HG03045 (cell line): ENCODE measurements at regions not wholly inside any gene's neighbourhood (a gene's known extent, or its start where the extent isn't known, plus 50 kb on each side); places are given as distances from the start of the nearest gene placed in this dataset.
"Not testable (repeated sequence)": the region's sequence is repeated elsewhere in the genome, so short reads cannot be mapped to it uniquely, and the experiment has no call there.

ENCODE experiments used
- ATAC-seq: cut with Tn5 transposase; IDR thresholded peaks from one replicate; pipeline ENCODE4 v1.9.1; 2021; ENCODE audit warnings: mild to moderate bottlenecking, moderate library complexity; ENCODE audit not compliant: unreplicated experiment

DNA sequence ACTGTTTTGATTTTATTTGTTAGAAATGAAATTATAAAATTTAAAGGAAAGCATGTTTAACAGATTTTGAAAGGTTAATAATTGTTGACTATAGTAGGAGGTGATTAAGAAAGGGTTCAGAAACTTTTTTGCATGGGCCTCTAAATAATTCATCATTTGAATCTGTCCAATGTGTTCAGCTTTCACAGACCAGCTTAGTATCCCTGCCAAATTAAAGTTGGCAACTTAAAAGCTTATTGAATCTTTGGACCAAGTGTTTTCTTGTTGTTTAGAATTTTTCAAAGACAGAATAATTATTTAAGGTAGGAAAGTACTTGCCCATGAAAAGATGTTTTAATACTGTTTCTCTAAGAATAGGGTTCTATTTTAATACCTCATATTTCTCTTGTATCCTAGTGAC lies 466.0 kb downstream of the GJA1 start:
- ATAC-seq, result no peak

DNA sequence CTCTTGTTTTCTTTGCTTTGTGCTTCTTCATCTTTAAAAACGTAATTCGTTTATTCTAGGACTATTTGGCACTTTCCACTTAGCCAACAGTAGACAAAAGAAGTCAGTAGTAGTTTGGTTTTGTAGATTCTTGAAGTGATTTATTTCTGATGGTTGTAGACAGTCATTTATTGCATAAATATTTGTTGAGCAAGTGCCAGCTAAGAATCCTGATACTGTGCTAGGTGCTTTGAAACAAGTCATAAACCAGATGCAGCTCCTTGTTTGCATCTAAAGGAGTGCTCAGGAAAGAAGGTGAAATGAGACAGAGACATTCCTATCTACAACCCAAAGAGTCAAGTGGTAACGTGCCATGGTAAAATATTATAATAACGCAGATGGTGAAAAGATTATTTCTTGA lies 469.1 kb downstream of the GJA1 start:
- no peak for ATAC-seq

DNA sequence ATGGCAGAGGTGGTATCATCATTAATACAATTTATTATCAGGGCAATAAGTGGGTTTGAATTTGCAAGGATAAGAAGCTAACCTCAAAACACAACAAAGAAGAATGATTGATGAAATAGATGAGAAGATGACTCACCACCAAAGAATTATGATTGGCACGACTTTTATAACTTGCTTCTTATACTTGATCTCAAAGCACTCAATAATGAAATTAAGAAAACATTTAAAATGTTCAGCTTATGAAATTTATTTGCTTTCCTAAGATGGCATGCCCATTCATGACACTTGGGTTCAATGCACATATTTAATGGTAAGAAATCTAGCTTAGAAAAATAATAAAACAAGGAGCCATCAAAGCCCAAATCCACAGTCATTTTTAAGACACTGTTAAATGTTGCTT lies 477.5 kb downstream of the GJA1 start:
- no peak for ATAC-seq

DNA sequence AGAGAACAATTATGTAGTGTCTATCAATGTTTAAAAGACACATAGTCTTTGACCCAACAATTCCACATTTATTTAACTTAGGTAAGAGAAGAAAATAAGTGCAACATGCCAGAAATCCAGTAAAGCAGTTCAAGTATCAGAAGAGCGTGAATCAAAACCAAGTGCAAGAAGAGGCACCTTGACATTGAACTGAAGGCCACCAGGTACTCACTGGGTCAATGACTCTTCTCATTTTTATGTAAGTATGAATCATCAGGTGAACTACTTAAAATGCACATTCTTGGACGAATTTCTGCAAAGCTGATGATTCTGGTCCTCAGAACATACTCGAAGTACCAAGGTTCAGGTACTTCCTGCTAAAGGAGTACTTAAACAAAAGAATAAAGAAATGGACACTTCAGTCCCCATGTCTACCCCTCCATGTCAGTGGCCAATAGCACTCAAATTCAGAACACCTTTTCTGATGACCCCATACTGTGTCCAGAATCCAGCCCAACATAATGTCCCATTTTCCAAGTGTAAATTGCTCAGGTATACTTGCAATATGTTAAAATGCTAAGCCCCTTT lies 481.9 kb downstream of the GJA1 start:
- no peak for ATAC-seq

DNA sequence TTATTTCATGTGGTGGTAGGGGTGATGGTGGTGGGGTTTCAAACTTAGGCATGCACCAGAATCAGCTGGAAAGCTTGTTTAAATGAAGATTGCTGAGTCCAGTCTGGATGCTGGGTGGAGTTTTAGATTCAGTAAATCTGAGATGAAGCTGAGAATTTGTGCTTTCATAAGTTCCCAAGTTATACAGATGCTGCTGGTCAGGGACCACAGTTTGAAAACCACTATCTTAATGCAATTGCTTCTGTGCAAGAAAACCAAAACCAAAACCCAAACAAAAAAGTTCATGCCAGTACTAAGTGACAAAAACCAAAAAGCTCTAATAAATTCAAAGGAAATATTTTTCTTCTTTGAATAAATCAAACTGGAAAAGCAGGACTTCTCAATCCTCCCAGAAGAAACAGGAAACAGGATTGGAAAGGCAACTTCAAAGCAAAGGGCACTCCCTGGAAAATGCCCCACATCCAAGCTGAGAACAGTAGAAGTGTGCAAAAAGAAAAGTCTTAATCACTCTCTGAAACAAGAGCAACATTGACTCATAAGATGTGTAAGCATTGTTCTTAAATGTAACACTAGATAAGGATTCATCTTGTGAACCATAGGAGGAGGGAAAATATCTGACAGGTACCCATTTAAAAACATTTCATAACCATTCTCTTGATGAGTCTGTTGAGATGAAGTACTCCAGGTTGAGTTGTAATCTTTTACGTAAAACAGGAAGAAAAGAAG lies 481.5 kb upstream of the HSF2 start:
- no peak for ATAC-seq

DNA sequence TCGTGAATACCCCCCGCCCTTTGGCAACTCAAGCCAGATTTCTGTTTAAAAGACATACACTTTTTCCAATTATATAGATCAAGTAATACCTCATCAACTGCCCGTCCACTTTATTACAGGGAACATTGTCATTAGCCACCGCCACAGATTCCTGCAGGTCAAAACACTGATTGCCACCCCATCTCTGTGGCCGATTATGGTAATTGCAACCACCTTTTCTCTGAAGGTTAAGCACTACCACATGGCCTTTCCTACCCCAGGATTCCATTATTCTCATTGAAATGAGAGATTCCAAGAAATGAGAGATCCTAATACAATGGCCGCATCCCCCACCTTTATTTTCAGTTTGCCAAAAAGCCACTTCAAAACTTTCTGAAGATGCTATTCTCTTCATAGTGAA lies 478.8 kb upstream of the HSF2 start:
- ATAC-seq, result no peak

DNA sequence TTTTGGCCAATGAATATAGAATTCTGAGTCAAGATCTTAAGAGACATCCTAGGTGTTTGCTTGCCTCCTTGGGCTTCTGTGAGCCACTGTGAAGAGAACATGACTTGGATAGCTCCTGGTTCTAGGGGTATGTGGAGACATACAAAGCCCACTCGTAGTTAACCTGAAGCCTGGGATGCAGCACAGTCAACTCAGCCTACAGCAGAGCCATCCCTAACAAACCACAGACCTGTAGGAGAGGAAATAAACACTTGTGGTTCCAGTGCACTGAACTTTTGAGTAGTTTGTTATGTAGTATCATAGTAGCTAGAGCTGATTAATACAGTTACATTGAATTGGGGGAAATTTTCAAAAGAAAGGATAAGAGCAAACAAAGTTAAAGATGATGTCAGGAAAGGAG lies 474.4 kb upstream of the HSF2 start:
- ATAC-seq, result no peak

DNA sequence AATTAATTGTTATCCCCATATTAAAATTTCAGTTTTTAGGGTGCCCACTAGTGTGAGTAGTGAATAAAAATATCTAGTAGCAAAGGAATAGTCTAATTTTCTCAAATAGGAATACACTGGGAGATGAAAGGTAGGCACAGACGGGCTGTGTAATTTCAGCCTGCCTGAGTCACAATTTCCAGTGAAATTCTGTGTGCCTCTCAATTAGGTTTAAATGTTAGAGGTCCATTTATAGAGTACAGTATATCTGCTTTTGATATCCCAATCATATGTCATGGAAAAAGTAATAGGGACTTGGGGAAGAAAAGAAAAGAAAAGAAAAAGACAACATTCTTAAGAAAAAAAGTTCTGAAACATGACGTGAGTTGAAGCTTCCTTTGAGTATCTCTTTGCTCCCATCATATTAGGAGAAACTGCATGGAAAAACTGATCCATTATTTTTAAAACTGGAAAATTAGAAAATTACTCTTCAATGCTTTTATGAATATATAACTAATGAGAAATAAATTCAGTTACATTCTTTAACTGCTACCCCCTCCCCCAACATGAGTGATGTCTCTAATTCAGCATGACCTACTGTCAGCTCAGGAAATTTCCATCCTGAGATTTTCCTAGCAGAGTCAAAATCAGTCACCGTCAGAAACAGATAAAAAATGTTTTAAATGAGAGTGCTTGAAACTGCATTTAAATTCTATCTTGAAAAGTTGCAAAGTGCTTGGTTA lies 473.8 kb upstream of the HSF2 start:
- no peak for ATAC-seq

DNA sequence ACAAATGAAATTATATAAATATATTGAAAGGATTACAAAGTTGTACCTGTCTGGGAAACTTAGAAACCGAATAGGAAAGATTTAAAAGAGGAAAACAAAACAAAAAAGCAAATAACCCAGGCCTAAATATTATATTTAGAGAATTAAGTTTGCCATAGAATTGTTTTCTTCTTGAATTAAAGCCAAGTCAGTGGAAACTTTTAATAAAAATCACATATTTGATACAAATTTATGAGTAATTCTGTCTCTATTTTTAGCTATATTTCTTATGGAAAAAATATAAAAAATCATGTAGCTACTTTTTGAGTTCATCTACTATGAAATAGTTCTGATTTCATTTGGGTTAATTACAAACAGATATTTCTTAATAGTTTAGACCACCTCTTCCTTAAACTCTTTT lies 470.2 kb upstream of the HSF2 start:
- ATAC-seq, result no peak

DNA sequence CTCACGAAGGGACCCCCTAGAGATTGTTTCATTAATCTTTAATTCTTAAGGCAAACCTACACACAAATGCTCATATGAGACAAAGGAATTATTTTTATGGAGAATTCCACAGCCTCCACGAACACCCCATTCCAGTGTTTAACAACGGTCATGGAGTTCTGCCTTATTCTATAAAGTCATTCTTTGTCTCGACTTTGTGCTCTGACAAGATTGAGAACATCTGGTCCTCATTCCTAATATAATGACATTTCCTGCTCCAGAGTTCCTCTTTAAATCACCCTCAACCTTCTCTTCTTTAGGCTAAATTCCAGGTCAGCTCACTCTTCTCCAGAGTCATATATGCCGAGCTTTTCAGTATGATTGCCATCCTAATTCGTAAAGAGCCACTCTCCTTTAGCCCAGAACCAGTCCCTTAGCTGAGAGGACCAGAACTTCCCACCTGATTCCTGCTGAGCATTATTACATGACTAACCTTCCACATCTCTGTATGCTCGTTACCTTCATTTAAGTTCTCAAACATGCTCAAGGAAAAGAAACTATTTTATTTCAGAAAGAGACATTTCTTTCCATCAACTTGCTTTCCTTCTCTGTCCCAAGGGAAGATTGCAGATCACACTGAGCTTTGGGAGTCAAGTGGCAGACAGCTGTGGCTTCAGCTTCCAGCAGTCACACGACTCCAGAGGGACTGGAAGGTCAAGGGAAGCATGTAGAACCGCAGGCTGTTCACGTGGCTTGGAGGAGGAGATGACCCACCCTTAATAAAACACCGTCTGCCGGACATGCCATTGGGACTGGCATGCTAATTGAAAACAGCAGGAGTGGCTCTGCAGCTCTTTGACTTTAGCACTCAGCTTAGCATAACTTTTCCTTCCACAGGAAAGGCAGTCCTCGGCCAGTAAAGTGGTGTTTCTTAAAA lies 467.1 kb upstream of the HSF2 start:
- ATAC-seq, result no peak

DNA sequence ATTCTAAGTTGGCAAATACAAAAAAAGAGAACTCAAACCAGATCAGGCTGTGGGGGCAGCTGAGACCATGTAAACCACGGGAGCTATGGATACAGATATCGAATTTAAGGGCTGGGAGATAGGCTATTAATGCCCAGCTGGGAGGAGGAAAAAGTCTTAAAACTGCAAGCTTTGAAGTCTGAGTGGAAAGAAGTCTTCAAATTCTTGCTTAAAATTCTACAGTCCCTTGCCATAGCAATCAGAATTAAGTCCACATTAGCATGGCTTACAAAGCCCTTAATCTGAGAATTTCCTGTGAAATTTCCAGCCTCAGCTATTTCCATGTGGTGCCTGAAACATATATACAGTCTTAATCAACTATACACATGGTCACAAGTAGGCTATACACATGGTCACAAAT lies 465.0 kb upstream of the HSF2 start:
- ATAC-seq, result no peak

DNA sequence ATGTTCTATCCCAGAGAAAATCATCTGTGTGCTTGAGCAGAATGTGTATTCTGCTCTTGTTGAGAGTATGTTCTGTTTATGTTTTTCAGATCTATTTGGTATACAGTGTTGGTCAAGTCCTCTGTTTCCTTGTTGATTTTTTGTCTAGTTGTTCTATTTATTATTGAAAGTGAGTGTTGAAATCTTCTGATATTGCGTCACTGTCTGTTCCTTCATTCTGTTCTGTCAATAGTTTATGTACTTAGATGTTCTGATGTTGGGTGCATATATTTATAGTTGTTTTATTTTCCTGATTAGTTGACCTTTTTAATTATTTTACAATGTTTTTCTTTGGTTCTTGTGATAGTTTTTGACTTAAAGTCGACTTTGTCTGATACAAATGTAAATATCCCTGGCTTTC lies 458.7 kb upstream of the HSF2 start:
- no peak for ATAC-seq

DNA sequence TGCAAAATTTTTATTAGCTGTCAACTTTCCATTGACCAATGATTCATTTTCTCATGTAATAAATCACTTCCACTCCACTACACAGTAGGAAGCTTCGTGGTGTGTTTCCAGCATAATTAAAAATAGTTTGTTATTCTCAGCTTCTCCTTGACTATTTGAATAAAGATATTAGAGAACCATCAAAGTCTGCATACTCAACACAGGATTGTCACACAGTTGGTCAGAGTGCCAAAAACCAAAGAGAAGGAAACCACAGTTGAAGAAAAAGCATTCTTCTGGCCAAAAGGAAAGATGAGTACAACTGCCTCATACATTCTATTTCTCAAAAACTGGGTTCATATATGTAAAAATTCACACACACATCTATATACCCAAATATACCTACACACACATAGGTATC lies 455.1 kb upstream of the HSF2 start:
- ATAC-seq, result no peak

DNA sequence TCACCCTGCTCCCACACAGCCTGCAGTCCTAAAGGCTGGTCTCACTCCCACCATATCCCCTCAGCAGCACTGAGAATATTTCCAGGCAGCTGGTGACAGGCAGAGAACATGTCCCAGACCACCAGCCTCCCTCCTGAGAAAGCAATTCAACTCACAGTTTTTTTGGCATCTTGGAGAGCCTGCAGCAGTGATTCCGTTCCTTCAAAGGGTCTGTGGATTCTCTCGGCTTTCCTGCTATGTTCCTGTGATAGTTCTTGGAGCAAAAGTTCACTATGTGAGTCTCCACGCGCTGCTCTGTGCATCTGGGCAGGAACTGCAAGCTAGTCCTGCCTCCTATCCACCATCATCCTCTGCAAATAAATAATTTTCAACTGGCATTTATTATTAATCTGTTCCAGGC lies 448.3 kb upstream of the HSF2 start:
- ATAC-seq, result no peak

DNA sequence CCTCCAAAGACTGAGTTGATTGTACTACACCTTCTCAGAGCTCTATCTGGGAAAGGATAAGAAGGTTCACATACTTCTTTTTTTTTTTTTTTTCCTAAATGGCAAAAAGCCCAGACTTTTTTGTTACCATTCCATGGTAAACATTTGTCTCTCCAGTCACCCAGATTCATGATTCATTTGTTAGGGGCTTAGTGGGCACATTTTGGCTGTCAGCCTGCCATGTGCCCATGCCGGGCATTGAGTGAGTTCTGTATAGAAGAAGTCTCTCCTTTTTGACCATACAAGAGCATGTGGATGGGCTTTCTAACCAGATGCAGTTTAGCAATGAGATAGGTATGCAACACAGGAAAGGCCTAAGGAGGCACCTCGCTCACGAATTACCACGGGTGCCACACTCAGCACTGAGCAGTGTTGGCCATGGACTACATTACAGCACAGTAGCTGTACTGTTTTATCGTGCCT lies 447.5 kb upstream of the HSF2 start:
- ATAC-seq, result no peak

DNA sequence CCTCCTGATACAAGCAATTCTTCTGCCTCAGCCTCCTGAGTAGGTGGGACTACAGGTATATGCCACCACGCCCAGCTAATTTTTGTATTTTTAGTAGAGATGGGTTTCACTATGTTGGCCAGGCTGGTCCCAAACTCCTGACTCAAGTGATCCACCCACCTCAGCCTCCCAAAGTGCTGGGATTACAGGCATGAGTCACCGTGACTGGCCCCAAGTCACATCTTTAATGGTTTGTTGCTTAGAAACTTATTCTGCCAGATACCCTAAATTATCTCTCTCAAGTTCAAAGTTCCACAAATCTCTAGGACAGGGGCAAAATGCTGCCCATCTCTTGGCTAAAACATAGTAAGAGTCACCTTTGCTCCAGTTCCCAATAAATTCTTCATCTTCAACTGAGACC lies 444.1 kb upstream of the HSF2 start:
- ATAC-seq, result not testable (repeated sequence)

DNA sequence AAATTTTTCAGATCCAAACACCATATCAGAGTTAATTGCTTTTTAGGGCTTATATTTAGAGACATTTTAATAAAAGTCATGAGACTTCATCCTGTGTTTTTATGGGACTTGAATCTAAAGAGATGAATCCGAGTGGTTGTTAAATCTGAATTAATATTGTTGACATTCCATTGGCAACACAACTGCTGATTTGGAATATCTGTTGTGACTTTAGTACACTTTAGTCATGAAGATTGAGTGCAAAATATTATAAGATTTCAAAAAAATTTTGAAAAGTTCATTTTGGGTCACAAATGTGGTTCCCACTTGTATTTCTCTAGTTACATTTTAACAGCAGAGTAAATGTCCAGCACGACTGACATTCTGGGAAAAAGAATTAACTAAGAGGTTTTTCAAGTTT lies 442.7 kb upstream of the HSF2 start:
- no peak for ATAC-seq

DNA sequence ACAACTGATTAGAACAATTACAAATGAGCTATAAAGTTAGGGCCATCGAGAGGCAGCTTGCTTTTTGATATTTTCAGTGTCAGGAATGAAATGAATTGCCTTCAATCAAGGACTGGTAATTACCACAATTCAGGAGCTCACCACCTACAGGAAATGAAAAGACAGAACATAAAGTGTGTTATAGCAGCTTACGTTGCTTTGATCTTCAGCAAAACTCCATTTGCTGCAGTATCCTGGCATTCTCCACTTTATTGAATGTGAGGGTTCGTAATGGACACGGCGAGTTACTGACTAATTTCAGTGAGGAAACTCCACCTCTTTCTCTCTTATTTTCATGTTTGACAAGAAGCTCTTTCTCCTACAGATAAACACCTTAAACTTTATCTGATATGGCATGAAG lies 440.0 kb upstream of the HSF2 start:
- ATAC-seq, result no peak

DNA sequence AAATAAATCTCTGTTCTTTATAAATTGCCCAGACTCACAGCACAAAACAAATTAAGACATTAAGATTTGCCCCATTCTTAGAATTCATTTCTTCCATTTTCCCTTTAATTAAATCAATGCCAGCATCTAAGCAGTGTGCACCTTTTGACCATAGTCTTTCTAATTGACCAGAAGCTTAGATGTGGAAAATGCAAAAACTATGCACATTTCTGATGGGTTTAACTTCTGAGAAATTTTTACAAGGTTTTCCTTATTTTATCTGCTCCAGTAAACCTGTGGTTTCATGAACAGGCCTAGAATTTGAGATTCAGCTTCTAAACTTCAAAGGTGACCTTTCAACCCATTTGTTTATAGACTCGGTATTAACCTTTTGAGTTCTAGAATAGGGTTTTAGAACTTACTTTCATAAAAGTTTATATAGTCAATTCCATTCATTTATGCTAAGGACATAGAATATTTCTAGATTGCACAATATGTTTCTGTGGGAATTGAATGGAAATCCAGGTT lies 437.8 kb upstream of the HSF2 start:
- ATAC-seq, result no peak

DNA sequence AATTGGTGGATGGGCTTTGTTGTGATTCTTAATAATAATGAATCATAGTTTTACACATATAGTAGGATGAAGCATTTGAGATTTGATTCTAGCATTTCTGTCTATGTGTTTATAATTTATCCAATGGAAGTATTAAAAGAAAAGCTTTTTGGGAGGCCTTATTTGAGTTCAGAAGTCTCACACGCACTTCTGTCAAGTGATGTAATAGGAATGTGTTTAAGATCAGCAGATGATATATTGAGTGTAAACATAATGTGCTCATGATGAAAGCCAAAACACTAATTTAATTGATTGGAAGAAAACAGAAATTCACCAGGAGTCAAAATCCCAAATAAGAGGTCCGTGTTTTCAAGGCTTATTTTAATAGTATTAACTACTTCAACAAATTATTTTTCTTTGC lies 435.6 kb upstream of the HSF2 start:
- ATAC-seq, result no peak

DNA sequence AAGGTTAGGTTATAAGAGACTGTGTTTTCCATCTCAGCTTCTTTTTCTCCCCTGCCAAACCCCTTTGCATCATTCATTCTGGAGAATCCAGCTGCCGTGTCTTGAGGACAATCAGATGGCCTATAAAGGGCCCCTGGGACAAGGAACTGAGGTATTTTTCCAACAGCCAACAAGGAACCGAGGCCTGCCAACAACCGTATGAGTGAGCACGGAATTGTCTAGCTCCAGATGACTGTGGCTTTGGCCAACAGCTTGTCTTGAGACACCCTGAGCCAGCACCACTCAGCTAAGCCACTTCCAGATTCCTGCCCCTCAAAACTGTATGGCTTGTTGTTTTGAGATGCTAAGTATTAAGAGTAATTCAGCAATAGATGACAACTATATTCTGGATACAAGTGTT lies 433.7 kb upstream of the HSF2 start:
- no peak for ATAC-seq
